NCI-H226 (cell line): ENCODE measurements at regions not wholly inside any gene's neighbourhood (a gene's known extent, or its start where the extent isn't known, plus 50 kb on each side); places are given as distances from the start of the nearest gene placed in this dataset.
A peak's percentile ranks its signal among the peaks of the same experiment; 100 is the strongest.
"Not testable (repeated sequence)": the region's sequence is repeated elsewhere in the genome, so short reads cannot be mapped to it uniquely, and the experiment has no call there.

ENCODE experiments used
- DNase-seq: peaks from one replicate; pipeline ENCODE4 v3.0.0-alpha.2; 2015

- no peak for DNase-seq
Observed at GRCh38 chr6:14277405-14277930, 159.9 kb downstream of the CD83 start.

GRCh38 chr6:14278006-14278405 lies 160.4 kb downstream of the CD83 start:
- DNase-seq, result no peak

- DNase-seq, result no peak
Observed at GRCh38 chr6:14278446-14278845, 160.9 kb downstream of the CD83 start.

GRCh38 chr6:14280006-14280510 lies 162.5 kb downstream of the CD83 start:
- DNase-seq, result no peak

GRCh38 chr6:14280766-14281293 lies 163.3 kb downstream of the CD83 start:
- DNase-seq, result no peak

- no peak for DNase-seq
Observed at GRCh38 chr6:14281811-14282660, 164.5 kb downstream of the CD83 start.

GRCh38 chr6:14282854-14283505 lies 165.4 kb downstream of the CD83 start:
- DNase-seq, result no peak

GRCh38 chr6:14283600-14284235 lies 166.1 kb downstream of the CD83 start:
- no peak for DNase-seq

GRCh38 chr6:14284969-14285590 lies 167.5 kb downstream of the CD83 start:
- DNase-seq, result no peak

- peak; percentile 90 for DNase-seq
Observed at GRCh38 chr6:14286144-14286543, 168.6 kb downstream of the CD83 start.

- DNase-seq, result peak; percentile 54
Observed at GRCh38 chr6:14286634-14287428, 169.3 kb downstream of the CD83 start.

GRCh38 chr6:14287707-14288106 lies 170.1 kb downstream of the CD83 start:
- no peak for DNase-seq

- no peak for DNase-seq
Observed at GRCh38 chr6:14288910-14289309, 171.3 kb downstream of the CD83 start.

GRCh38 chr6:14290041-14290771 lies 172.6 kb downstream of the CD83 start:
- no peak for DNase-seq

- no peak for DNase-seq
Observed at GRCh38 chr6:14290772-14291330, 173.3 kb downstream of the CD83 start.

- no peak for DNase-seq
Observed at GRCh38 chr6:14291331-14291730, 173.8 kb downstream of the CD83 start.

GRCh38 chr6:14292119-14292518 lies 174.5 kb downstream of the CD83 start:
- no peak for DNase-seq

- no peak for DNase-seq
Observed at GRCh38 chr6:14294270-14294951, 176.8 kb downstream of the CD83 start.

GRCh38 chr6:14296698-14297097 lies 179.1 kb downstream of the CD83 start:
- not testable (repeated sequence) for DNase-seq

- DNase-seq, result not testable (repeated sequence)
Observed at GRCh38 chr6:14297118-14297517, 179.5 kb downstream of the CD83 start.
